Neuronal stem cell (in vitro differentiated cells): ENCODE measurements at regions not wholly inside any gene's neighbourhood (a gene's known extent, or its start where the extent isn't known, plus 50 kb on each side); places are given as distances from the start of the nearest gene placed in this dataset.

Source experiments
- DNase-seq: peaks from one replicate; pipeline ENCODE4 v3.0.0-alpha.2; 2013; ENCODE audit warnings: low spot score
- H2AFZ ChIP-seq: one replicate; pipeline ENCODE4 v1.6.1; 2013; ENCODE audit warnings: mild to moderate bottlenecking, low read length, inconsistent platforms
- H2AK5ac ChIP-seq: 2 replicates; pipeline ENCODE4 v1.6.1; 2013; ENCODE audit warnings: low read depth, mild to moderate bottlenecking, inconsistent platforms, low read length, moderate library complexity, mixed read lengths
- H2BK120ac ChIP-seq: 2 replicates; pipeline ENCODE4 v1.6.1; 2013; ENCODE audit warnings: low read depth, mild to moderate bottlenecking, inconsistent platforms, low read length, moderate library complexity, mixed read lengths
- H2BK12ac ChIP-seq: one replicate; pipeline ENCODE4 v1.6.1; 2013; ENCODE audit warnings: low read length, inconsistent platforms
- H2BK15ac ChIP-seq: 2 replicates; pipeline ENCODE4 v1.6.1; 2013; ENCODE audit warnings: mild to moderate bottlenecking, low read length, inconsistent platforms, mixed read lengths
- H2BK5ac ChIP-seq: one replicate; pipeline ENCODE4 v1.6.1; 2013; ENCODE audit warnings: inconsistent platforms, mild to moderate bottlenecking, low read length, moderate library complexity
- H3K14ac ChIP-seq: one replicate; pipeline ENCODE4 v1.6.1; 2013; ENCODE audit warnings: low read length, inconsistent platforms
- H3K18ac ChIP-seq: 2 replicates; pipeline ENCODE4 v1.6.1; 2013; ENCODE audit warnings: low read length, inconsistent platforms
- H3K23ac ChIP-seq: 2 replicates; pipeline ENCODE4 v1.6.1; 2013; ENCODE audit warnings: low read depth, mild to moderate bottlenecking, mixed read lengths, low read length, inconsistent platforms; ENCODE audit not compliant: poor library complexity
- H3K27ac ChIP-seq: replicated peaks from 3 replicates; pipeline ENCODE4 v1.5.1; 2013; ENCODE audit warnings: low read length, inconsistent platforms
- H3K27me3 ChIP-seq, 3 experiments: 2 replicates each; pipeline ENCODE4 v1.6.1; 2013; ENCODE audit warnings: low read length in 3 of 3, mild to moderate bottlenecking in 2 of 3, inconsistent platforms in 1 of 3, low read depth in 1 of 3, mixed read lengths in 1 of 3, moderate library complexity in 1 of 3; ENCODE audit not compliant: control insufficient read depth in 3 of 3, insufficient read depth in 3 of 3
- H3K36me3 ChIP-seq, 2 donors: replicated peaks in 1 of 2; 2 replicates each; pipeline ENCODE4 v1.6.1; 2013; ENCODE audit warnings: low read length in 2 of 2; ENCODE audit not compliant: control insufficient read depth in 2 of 2, insufficient read depth in 2 of 2
- H3K4ac ChIP-seq: 2 replicates; pipeline ENCODE4 v1.6.1; 2013; ENCODE audit warnings: inconsistent platforms, mild to moderate bottlenecking, low read length, moderate library complexity
- H3K4me1 ChIP-seq, 2 donors: 1 replicate in 1 of 2; 2 replicates in 1 of 2; pipeline ENCODE4 v1.6.1; 2013; ENCODE audit warnings: low read length in 2 of 2, low read depth in 1 of 2; ENCODE audit not compliant: control insufficient read depth in 2 of 2, insufficient read depth in 1 of 2
- H3K4me2 ChIP-seq: one replicate; pipeline ENCODE4 v1.6.1; 2013; ENCODE audit warnings: mild to moderate bottlenecking, low read length, inconsistent platforms; ENCODE audit not compliant: insufficient read depth, poor library complexity, severe bottlenecking
- H3K4me3 ChIP-seq, 2 donors: 2 replicates each; pipeline ENCODE4 v1.5.1; 2013; ENCODE audit warnings: low read length in 2 of 2, mild to moderate bottlenecking in 2 of 2, inconsistent platforms in 1 of 2, moderate library complexity in 1 of 2
- H3K79me1 ChIP-seq: one replicate; pipeline ENCODE4 v1.6.1; 2013; ENCODE audit warnings: low read depth, mild to moderate bottlenecking, inconsistent platforms, low read length, moderate library complexity
- H3K9ac ChIP-seq: one replicate; pipeline ENCODE4 v1.6.1; 2013; ENCODE audit warnings: mild to moderate bottlenecking, low read depth, low read length, inconsistent platforms; ENCODE audit not compliant: poor library complexity
- H3K9me3 ChIP-seq, 2 donors: replicated peaks in 1 of 2; 2 replicates each; pipeline versions ENCODE3 to v1.6.1; 2013; ENCODE audit warnings: low read length in 2 of 2, mild to moderate bottlenecking in 2 of 2, inconsistent platforms in 1 of 2, low read depth in 1 of 2, mixed read lengths in 1 of 2, moderate library complexity in 1 of 2; ENCODE audit not compliant: control insufficient read depth in 2 of 2, insufficient read depth in 1 of 2
- H4K8ac ChIP-seq: one replicate; pipeline ENCODE4 v1.6.1; 2013; ENCODE audit warnings: low read depth, mild to moderate bottlenecking, inconsistent platforms, low read length, moderate library complexity
- H4K91ac ChIP-seq: one replicate; pipeline ENCODE4 v1.6.1; 2013; ENCODE audit warnings: low read length, low read depth, mild to moderate bottlenecking, inconsistent platforms; ENCODE audit not compliant: poor library complexity
- WGBS, 2 donors: extraction: QIAGEN DNeasy Blood & Tissue Kit; methylation state at CpG; one replicate each; pipeline ENCODE4 v1.1.7; 2013; ENCODE audit warnings: missing lambda C conversion rate in 2 of 2, mixed read lengths in 1 of 2; ENCODE audit not compliant: insufficient read length in 2 of 2, insufficient replicate concordance in 1 of 2; ENCODE audit errors: extremely low coverage in 2 of 2; 5-methylcytosine and 5-hydroxymethylcytosine counted together

DNA sequence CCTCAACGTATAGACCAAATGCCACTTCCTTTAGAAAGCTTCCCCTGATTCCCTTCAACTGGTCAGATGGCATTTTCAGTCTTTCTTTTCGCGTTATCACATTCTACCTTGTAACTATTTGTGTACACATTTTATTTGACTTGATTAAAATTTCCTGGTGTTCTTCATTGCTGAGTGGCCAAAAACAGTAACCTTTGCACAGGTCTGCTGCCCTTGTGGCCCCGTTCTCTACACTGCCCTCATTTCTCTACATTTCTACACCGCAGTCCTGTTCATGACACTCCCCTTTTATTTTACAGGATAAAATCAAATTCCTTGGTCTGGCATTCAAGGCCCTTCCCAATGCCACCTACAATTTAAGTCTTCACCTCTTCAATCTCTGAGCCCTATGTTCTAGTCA, 334.2 kb upstream of the SLC30A5 start:
- Histone ChIP-seq H3K14ac (no peak overlapping the region), H3K27me3 (no peaks in the 10 kb centered on the region)
- WGBS, 2 donors, result 100% methylated on average over 1 of the region's 5 CpGs; no CpG with 5 or more reads in 1 of the 2 donors

GRCh38 chr5:68762201-68762600, 331.6 kb upstream of the SLC30A5 start:
- DNase-seq, result no peak
- H3K9ac ChIP-seq, result no peak overlapping the region
- H3K9me3 ChIP-seq, result no peaks in the 10 kb centered on the region
- no peak overlapping the region for H3K23ac ChIP-seq
- no peak overlapping the region for H2BK15ac ChIP-seq
- no peak overlapping the region for H3K4me2 ChIP-seq
- no peak overlapping the region for H3K14ac ChIP-seq
- WGBS, 2 donors, result no CpG with 5 or more reads among the region's 2 CpGs
- H4K91ac ChIP-seq, result no peak overlapping the region
- H2BK5ac ChIP-seq, result no peak overlapping the region
- H2AK5ac ChIP-seq, result no peak overlapping the region
- H3K27me3 ChIP-seq, result no peaks in the 10 kb centered on the region
- no peak overlapping the region for H3K18ac ChIP-seq
- no peak overlapping the region for H3K4ac ChIP-seq
- H3K4me1 ChIP-seq, result no peaks in the 10 kb centered on the region
- H2AFZ ChIP-seq, result no peak overlapping the region
- H4K8ac ChIP-seq, result no peak overlapping the region
- H3K79me1 ChIP-seq, result no peaks in the 10 kb centered on the region
- H3K27ac ChIP-seq, result no peak overlapping the region
- H2BK12ac ChIP-seq, result no peak overlapping the region
- H2BK120ac ChIP-seq, result no peak overlapping the region
- no peaks in the 10 kb centered on the region for H3K36me3 ChIP-seq
- H3K4me3 ChIP-seq, result no peak overlapping the region

More for the DNA sequence above, 334.2 kb upstream of the SLC30A5 start:
- Histone ChIP-seq H3K4me3 (no peak overlapping the region), H3K36me3 (no peaks in the 10 kb centered on the region), H3K79me1 (no peaks in the 10 kb centered on the region), H3K4ac (no peak overlapping the region), H3K4me1 (no peaks in the 10 kb centered on the region), H2AFZ (no peak overlapping the region), H3K27ac (no peak overlapping the region), H3K9ac (no peak overlapping the region), H2AK5ac (no peak overlapping the region), H2BK5ac (no peak overlapping the region), H3K9me3 (no peaks in the 10 kb centered on the region), H4K91ac (no peak overlapping the region), H4K8ac (no peak overlapping the region), H3K23ac (no peak overlapping the region), H2BK15ac (no peak overlapping the region), H3K4me2 (no peak overlapping the region), H2BK12ac (no peak overlapping the region), H3K18ac (no peak overlapping the region), H2BK120ac (no peak overlapping the region)
- no peak for DNase-seq

GRCh38 chr5:68766952-68767464, 326.8 kb upstream of the SLC30A5 start:
- Histone ChIP-seq H3K4me3 (no peak overlapping the region), H2BK5ac (no peak overlapping the region), H3K79me1 (no peaks in the 10 kb centered on the region), H3K23ac (no peak overlapping the region), H3K18ac (no peak overlapping the region), H4K8ac (no peak overlapping the region), H3K4ac (no peak overlapping the region), H3K36me3 (no peaks in the 10 kb centered on the region), H2AFZ (no peak overlapping the region), H2BK15ac (no peak overlapping the region), H2BK120ac (no peak overlapping the region), H2AK5ac (no peak overlapping the region), H2BK12ac (no peak overlapping the region), H3K9ac (no peak overlapping the region), H3K4me2 (no peak overlapping the region), H4K91ac (no peak overlapping the region), H3K4me1 (no peaks in the 10 kb centered on the region), H3K9me3 (no peaks in the 10 kb centered on the region), H3K14ac (no peak overlapping the region), H3K27ac (no peak overlapping the region), H3K27me3 (no peaks in the 10 kb centered on the region)
- no peak for DNase-seq
- WGBS, 2 donors, result no CpG with 5 or more reads among the region's 4 CpGs

GRCh38 chr5:68770551-68770950, 323.3 kb upstream of the SLC30A5 start:
- Histone ChIP-seq H3K27me3 (no peaks in the 10 kb centered on the region), H3K9me3 (no peaks in the 10 kb centered on the region), H2BK5ac (no peak overlapping the region), H3K4ac (no peak overlapping the region), H3K9ac (no peak overlapping the region), H4K91ac (no peak overlapping the region), H3K36me3 (no peaks in the 10 kb centered on the region), H3K79me1 (no peaks in the 10 kb centered on the region), H3K14ac (no peak overlapping the region), H3K4me2 (no peak overlapping the region), H3K27ac (no peak overlapping the region), H2BK15ac (no peak overlapping the region), H3K4me3 (no peak overlapping the region), H3K4me1 (no peaks in the 10 kb centered on the region), H4K8ac (no peak overlapping the region), H2AFZ (no peak overlapping the region), H2BK120ac (no peak overlapping the region), H2AK5ac (no peak overlapping the region), H3K23ac (no peak overlapping the region), H3K18ac (no peak overlapping the region), H2BK12ac (no peak overlapping the region)
- DNase-seq, result no peak
- no CpG with 5 or more reads among the region's 3 CpGs for WGBS, 2 donors
